ENCODE measurements at regions not wholly inside any gene's neighbourhood (a gene's known extent, or its start where the extent isn't known, plus 50 kb on each side); places are given as distances from the start of the nearest gene placed in this dataset.

DNA sequence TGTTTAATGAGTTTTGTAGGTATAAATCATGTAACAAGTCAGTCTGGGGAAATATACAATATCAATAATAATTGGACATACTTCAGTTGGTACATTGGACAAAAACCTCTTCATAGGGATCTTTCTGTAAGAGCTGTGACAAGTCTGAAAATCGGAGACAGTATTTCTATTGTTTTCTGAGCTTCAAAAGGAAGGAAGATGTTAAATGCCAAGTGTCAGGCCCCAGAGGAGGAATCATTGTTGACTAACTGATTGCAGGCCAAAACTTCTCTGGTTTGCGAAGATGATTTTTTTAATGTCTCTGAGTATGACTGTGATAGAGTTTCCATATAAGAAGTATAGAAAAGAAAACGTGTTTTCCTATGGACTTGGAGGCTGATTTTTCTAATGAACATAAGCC, 316.4 kb downstream of the RNF144B start:
- Histone ChIP-seq H3K9me2 (replicated peaks; ENCODE audit: low read length) (no peaks in the 10 kb centered on the region), H3K4me1 (ENCODE audit: insufficient read depth, low read length) (no peaks in the 10 kb centered on the region), H3K9ac (ENCODE audit: low read length) (no peak overlapping the region), H3F3A (ENCODE audit: low read length, unreplicated experiment) (no peaks in the 10 kb centered on the region), H3K4me2 (ENCODE audit: low read length) (no peak overlapping the region), H4K20me1 (ENCODE audit: low read length) (no peaks in the 10 kb centered on the region), H3K79me2 (ENCODE audit: low read length) (no peaks in the 10 kb centered on the region), H2AFZ (ENCODE audit: low read length) (no peak overlapping the region), H3K9me3 (ENCODE audit: low read length) (no peaks in the 10 kb centered on the region), H3K27ac (ENCODE audit: low read length) (no peak overlapping the region), H3K36me3 (ENCODE audit: low read depth, low read length) (no peaks in the 10 kb centered on the region), H3K4me3 (ENCODE audit: low read length) (no peak overlapping the region), H3K27me3 (ENCODE audit: low read length) (peaks cover 59% of the 10 kb centered on the region)
- ATAC-seq (no peak), DNase-seq (no peak)
- POLR2A ChIA-PET (ENCODE audit: unreplicated experiment) = no interaction called here
- CTCF ChIA-PET = no interaction called here
- intact Hi-C loops (cut with micrococcal nuclease) = no loop called here
- BruUV-seq (replicated peaks) = no TSS peak
- TF ChIP-seq EZH2phosphoT487 (IDR thresholded peaks at IDR 0.05; ENCODE audit: borderline replicate concordance, low read length) = no peak
- TF ChIP-seq EZH2 (IDR thresholded peaks at IDR 0.05; ENCODE audit: low read length, unreplicated experiment) = no peak
- TF ChIP-seq, protein P1, sequence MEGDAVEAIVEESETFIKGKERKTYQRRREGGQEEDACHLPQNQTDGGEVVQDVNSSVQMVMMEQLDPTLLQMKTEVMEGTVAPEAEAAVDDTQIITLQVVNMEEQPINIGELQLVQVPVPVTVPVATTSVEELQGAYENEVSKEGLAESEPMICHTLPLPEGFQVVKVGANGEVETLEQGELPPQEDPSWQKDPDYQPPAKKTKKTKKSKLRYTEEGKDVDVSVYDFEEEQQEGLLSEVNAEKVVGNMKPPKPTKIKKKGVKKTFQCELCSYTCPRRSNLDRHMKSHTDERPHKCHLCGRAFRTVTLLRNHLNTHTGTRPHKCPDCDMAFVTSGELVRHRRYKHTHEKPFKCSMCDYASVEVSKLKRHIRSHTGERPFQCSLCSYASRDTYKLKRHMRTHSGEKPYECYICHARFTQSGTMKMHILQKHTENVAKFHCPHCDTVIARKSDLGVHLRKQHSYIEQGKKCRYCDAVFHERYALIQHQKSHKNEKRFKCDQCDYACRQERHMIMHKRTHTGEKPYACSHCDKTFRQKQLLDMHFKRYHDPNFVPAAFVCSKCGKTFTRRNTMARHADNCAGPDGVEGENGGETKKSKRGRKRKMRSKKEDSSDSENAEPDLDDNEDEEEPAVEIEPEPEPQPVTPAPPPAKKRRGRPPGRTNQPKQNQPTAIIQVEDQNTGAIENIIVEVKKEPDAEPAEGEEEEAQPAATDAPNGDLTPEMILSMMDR (conservative IDR thresholded peaks at IDR 0.05; ENCODE audit: low read depth, low read length) = no peak

DNA sequence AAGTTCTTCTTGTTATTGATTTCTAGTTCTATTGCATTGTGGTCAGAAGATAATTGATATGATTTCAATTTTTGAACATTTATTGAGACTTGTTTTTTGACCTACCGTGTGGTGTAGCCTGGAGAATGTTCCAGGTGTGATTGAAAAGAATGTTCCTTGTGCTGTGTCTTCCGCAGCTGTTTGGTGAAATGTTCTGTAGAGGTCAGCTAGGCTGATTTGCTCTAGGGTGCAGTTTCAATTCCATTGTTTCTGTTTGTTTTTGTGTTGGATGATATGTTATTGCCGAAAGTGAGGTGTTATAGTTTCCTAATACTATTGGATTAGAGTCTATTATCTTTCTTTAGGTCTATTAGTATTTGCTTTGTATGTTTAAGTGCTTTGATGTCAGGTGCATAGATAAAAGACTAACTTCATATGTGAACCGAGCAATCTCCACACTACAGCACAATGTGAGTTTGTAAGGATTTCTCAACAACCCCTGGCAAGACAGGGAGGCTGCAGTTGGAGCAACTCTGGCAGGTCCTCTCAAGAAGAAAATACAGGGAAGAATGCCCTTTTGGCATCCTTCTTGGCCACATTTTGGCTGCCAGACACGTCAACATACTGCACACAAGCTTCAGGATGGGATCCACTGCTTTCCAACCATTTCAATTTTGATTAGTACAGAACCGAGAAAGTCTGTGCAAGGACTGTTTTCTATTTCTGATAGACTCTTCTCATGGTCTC, 320.7 kb downstream of the RNF144B start:
- no peaks in the 10 kb centered on the region for H3K79me2 ChIP-seq (ENCODE audit: low read length)
- TF ChIP-seq, protein P1 (conservative IDR thresholded peaks at IDR 0.05; ENCODE audit: low read depth, low read length) = no peak
- TF ChIP-seq EZH2 (IDR thresholded peaks at IDR 0.05; ENCODE audit: low read length, unreplicated experiment) = no peak
- no peak for TF ChIP-seq EZH2phosphoT487 (IDR thresholded peaks at IDR 0.05; ENCODE audit: borderline replicate concordance, low read length)
- DNase-seq (no peak), ATAC-seq (no peak)
- H3K9ac ChIP-seq (ENCODE audit: low read length) = no peak overlapping the region
- H3K4me1 ChIP-seq (ENCODE audit: insufficient read depth, low read length) = no peaks in the 10 kb centered on the region
- H3F3A ChIP-seq (ENCODE audit: low read length, unreplicated experiment) = no peaks in the 10 kb centered on the region
- H3K4me2 ChIP-seq (ENCODE audit: low read length) = no peak overlapping the region
- no peaks in the 10 kb centered on the region for H3K36me3 ChIP-seq (ENCODE audit: low read depth, low read length)
- ChIA-PET POLR2A (ENCODE audit: unreplicated experiment) (no interaction called here), CTCF (no interaction called here)
- no peak overlapping the region for H2AFZ ChIP-seq (ENCODE audit: low read length)
- intact Hi-C loops (cut with micrococcal nuclease) = no loop called here
- no peak overlapping the region for H3K27ac ChIP-seq (ENCODE audit: low read length)
- BruUV-seq (replicated peaks) = no TSS peak
- peaks cover 59% of the 10 kb centered on the region for H3K27me3 ChIP-seq (ENCODE audit: low read length)
- no peaks in the 10 kb centered on the region for H3K9me3 ChIP-seq (ENCODE audit: low read length)
- H4K20me1 ChIP-seq (ENCODE audit: low read length) = no peaks in the 10 kb centered on the region
- H3K4me3 ChIP-seq (ENCODE audit: low read length) = no peak overlapping the region
- H3K9me2 ChIP-seq (replicated peaks; ENCODE audit: low read length) = no peaks in the 10 kb centered on the region

GRCh38 chr6:18712595-18712994, 325.4 kb downstream of the RNF144B start:
- Histone ChIP-seq H3K4me2 (ENCODE audit: low read length) (no peak overlapping the region), H3K9me2 (replicated peaks; ENCODE audit: low read length) (no peaks in the 10 kb centered on the region), H3K27me3 (ENCODE audit: low read length) (peaks cover 52% of the 10 kb centered on the region), H4K20me1 (ENCODE audit: low read length) (no peaks in the 10 kb centered on the region), H3K27ac (ENCODE audit: low read length) (no peak overlapping the region), H3K9ac (ENCODE audit: low read length) (no peak overlapping the region), H3K79me2 (ENCODE audit: low read length) (no peaks in the 10 kb centered on the region), H3K4me3 (ENCODE audit: low read length) (no peak overlapping the region), H3K36me3 (ENCODE audit: low read depth, low read length) (no peaks in the 10 kb centered on the region), H3K9me3 (ENCODE audit: low read length) (no peaks in the 10 kb centered on the region), H2AFZ (ENCODE audit: low read length) (no peak overlapping the region), H3F3A (ENCODE audit: low read length, unreplicated experiment) (no peaks in the 10 kb centered on the region), H3K4me1 (ENCODE audit: insufficient read depth, low read length) (no peaks in the 10 kb centered on the region)
- CTCF ChIA-PET = interaction anchor here (0.6 kb wide), 1 partner anchor 41 kb away, joined by 4 read pairs; no protein-coding TSS in a partner anchor
- DNase-seq (no peak), ATAC-seq (no peak)
- POLR2A ChIA-PET (ENCODE audit: unreplicated experiment) = no interaction called here
- intact Hi-C loops (cut with micrococcal nuclease) = no loop called here
- TF ChIP-seq EZH2phosphoT487 (IDR thresholded peaks at IDR 0.05; ENCODE audit: borderline replicate concordance, low read length) (no peak), EZH2 (IDR thresholded peaks at IDR 0.05; ENCODE audit: low read length, unreplicated experiment) (no peak)
- TF ChIP-seq, protein P1 (conservative IDR thresholded peaks at IDR 0.05; ENCODE audit: low read depth, low read length) = no peak
- BruUV-seq (replicated peaks) = no TSS peak

Data from PC-3 (cell line).